ENCODE measurements at regions not wholly inside any gene's neighbourhood (a gene's known extent, or its start where the extent isn't known, plus 50 kb on each side); places are given as distances from the start of the nearest gene placed in this dataset.

- TF ChIP-seq EZH2 (IDR thresholded peaks at IDR 0.05; ENCODE audit: borderline replicate concordance, insufficient read depth, low read length, poor library complexity, severe bottlenecking) = no peak
- no peak for TF ChIP-seq MXI1 (conservative IDR thresholded peaks at IDR 0.05; ENCODE audit: poor library complexity, severe bottlenecking)
- TF ChIP-seq REST (IDR thresholded peaks at IDR 0.05; ENCODE audit: borderline replicate concordance) = no peak
- TF ChIP-seq RAD21 (conservative IDR thresholded peaks at IDR 0.05) = no peak
- no peak overlapping the region for H2AFZ ChIP-seq (ENCODE audit: low read depth, low read length)
- no peaks in the 10 kb centered on the region for H4K20me1 ChIP-seq (ENCODE audit: insufficient read depth)
Observed at GRCh38 chr10:52651293-52651692, 121.3 kb downstream of the MBL2 start.

GRCh38 chr10:52652431-52653262, 119.9 kb downstream of the MBL2 start:
- no peak for TF ChIP-seq MXI1 (conservative IDR thresholded peaks at IDR 0.05; ENCODE audit: poor library complexity, severe bottlenecking)
- TF ChIP-seq REST (IDR thresholded peaks at IDR 0.05; ENCODE audit: borderline replicate concordance) = no peak
- no peak for TF ChIP-seq TAF1 (IDR thresholded peaks at IDR 0.05; ENCODE audit: low read depth)
- no peak for TF ChIP-seq SMC3 (conservative IDR thresholded peaks at IDR 0.05; ENCODE audit: poor library complexity)
- no peak for TF ChIP-seq POLR2AphosphoS5 (IDR thresholded peaks at IDR 0.05)
- no peak for TF ChIP-seq EP300 (conservative IDR thresholded peaks at IDR 0.05; ENCODE audit: poor library complexity, severe bottlenecking)
- TF ChIP-seq, protein P1, sequence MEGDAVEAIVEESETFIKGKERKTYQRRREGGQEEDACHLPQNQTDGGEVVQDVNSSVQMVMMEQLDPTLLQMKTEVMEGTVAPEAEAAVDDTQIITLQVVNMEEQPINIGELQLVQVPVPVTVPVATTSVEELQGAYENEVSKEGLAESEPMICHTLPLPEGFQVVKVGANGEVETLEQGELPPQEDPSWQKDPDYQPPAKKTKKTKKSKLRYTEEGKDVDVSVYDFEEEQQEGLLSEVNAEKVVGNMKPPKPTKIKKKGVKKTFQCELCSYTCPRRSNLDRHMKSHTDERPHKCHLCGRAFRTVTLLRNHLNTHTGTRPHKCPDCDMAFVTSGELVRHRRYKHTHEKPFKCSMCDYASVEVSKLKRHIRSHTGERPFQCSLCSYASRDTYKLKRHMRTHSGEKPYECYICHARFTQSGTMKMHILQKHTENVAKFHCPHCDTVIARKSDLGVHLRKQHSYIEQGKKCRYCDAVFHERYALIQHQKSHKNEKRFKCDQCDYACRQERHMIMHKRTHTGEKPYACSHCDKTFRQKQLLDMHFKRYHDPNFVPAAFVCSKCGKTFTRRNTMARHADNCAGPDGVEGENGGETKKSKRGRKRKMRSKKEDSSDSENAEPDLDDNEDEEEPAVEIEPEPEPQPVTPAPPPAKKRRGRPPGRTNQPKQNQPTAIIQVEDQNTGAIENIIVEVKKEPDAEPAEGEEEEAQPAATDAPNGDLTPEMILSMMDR (IDR thresholded peaks at IDR 0.05; ENCODE audit: poor library complexity, severe bottlenecking) = no peak
- no peak for TF ChIP-seq RAD21 (conservative IDR thresholded peaks at IDR 0.05)
- TF ChIP-seq EZH2 (IDR thresholded peaks at IDR 0.05; ENCODE audit: borderline replicate concordance, insufficient read depth, low read length, poor library complexity, severe bottlenecking) = no peak
- H3K9me2 ChIP-seq (ENCODE audit: insufficient read depth, low read length) = no peaks in the 10 kb centered on the region
- no peaks in the 10 kb centered on the region for H3F3A ChIP-seq (ENCODE audit: insufficient read depth, low read length, poor library complexity, severe bottlenecking)
- H3K9me3 ChIP-seq (ENCODE audit: low read length) = no peaks in the 10 kb centered on the region
- no peak overlapping the region for H2AFZ ChIP-seq (ENCODE audit: low read depth, low read length)
- H3K27me3 ChIP-seq (ENCODE audit: insufficient read depth, low read depth, low read length) = no peaks in the 10 kb centered on the region
- no peak overlapping the region for H3K9ac ChIP-seq (ENCODE audit: low read length)
- H3K4me2 ChIP-seq (ENCODE audit: low read length) = no peak overlapping the region
- no peaks in the 10 kb centered on the region for H3K79me2 ChIP-seq (replicated peaks; ENCODE audit: insufficient read depth, low read length)
- H3K4me3 ChIP-seq (ENCODE audit: low read length) = no peak overlapping the region
- H3K27ac ChIP-seq (ENCODE audit: low read length) = no peak overlapping the region
- no peaks in the 10 kb centered on the region for H4K20me1 ChIP-seq (ENCODE audit: insufficient read depth)
- no peaks in the 10 kb centered on the region for H3K36me3 ChIP-seq (ENCODE audit: insufficient read depth, low read length)

More at GRCh38 chr10:52651293-52651692, 121.3 kb downstream of the MBL2 start:
- H3K9me2 ChIP-seq (ENCODE audit: insufficient read depth, low read length) = no peaks in the 10 kb centered on the region
- H3K9me3 ChIP-seq (ENCODE audit: low read length) = no peaks in the 10 kb centered on the region
- H3K4me3 ChIP-seq (ENCODE audit: low read length) = no peak overlapping the region
- H3K79me2 ChIP-seq (replicated peaks; ENCODE audit: insufficient read depth, low read length) = no peaks in the 10 kb centered on the region
- no peak overlapping the region for H3K9ac ChIP-seq (ENCODE audit: low read length)
- no peaks in the 10 kb centered on the region for H3F3A ChIP-seq (ENCODE audit: insufficient read depth, low read length, poor library complexity, severe bottlenecking)
- no peaks in the 10 kb centered on the region for H3K36me3 ChIP-seq (ENCODE audit: insufficient read depth, low read length)
- H3K27me3 ChIP-seq (ENCODE audit: insufficient read depth, low read depth, low read length) = no peaks in the 10 kb centered on the region
- H3K27ac ChIP-seq (ENCODE audit: low read length) = no peak overlapping the region
- H3K4me2 ChIP-seq (ENCODE audit: low read length) = no peak overlapping the region

All from neural cell (in vitro differentiated cells).